HG03097 (cell line): ENCODE measurements at regions not wholly inside any gene's neighbourhood (a gene's known extent, or its start where the extent isn't known, plus 50 kb on each side); places are given as distances from the start of the nearest gene placed in this dataset.
"Not testable (repeated sequence)": the region's sequence is repeated elsewhere in the genome, so short reads cannot be mapped to it uniquely, and the experiment has no call there.

Experiments
- ATAC-seq: cut with Tn5 transposase; IDR thresholded peaks from one replicate; pipeline ENCODE4 v1.9.1; 2021; ENCODE audit not compliant: unreplicated experiment, low FRiP score

DNA sequence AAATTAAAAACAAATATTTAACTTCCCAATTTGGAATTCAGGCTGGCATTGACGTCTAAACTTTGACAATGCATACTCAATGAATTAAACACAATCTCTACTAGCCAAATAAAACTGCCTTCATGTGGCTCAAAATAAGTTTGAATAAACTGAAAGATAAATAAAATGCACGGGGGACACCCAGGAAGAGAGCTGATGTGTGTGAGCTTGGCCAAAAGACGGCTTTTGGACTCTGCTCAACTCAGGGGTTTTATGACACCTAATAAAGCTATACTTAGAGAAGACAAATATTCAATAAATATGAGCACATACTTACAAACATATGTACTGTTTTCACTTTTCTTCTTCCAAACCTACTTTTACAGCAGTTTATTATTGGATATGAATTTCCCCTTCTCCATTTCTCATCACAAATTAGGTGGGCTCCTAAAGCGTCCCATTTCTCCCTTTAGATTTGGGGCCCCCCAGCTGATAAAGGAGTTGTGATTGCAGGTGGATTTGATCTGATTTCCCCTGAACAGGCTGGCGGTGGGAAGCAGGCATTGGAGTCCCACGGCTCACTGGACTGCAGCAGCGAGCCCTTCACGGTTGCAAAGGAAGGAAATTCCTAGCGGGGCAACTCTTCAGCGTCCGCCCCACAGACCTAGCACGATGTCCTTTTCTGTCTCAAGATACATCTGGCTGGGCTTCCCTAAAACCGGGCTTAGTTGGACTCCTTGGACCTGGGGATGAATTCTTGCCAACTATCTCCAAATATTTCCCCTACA, 79.6 kb downstream of the INSIG1 start:
- ATAC-seq, result no peak

DNA sequence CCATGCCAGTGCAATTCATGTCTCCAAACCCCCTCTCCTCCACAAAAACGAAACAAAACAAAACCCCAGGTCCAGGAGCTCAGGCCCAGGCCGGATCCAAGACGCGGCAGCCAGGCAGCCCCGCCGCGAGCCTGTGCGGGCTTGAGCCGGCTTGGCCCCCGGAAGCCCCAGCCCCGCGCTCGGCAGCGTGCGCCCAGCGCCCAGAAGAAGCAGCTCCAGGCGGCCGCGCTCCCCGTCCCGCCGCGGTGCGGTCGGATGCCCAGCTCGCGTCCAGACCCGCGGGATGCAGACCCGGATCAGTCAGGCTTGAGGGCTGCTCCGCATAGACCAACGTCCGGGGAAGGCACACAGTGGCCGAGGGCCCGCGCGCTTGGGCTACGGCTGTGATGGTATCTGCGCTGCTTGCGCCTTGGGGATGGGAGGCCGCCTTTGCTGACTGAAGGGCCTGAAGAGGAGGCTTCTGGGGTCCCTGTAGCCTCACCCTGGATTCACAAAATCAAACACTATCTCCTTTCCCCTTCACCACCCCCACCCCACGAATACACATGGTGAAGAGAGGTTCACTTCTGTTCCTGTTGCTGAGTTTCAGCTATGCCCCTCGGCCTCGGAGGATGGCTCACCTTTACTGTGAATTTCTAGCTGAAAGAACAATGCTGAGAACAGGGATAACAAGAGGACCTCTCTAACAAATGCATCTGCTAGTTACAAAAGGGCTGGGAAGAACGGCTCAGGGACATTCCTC, 79.9 kb upstream of the EN2 start:
- no peak for ATAC-seq

DNA sequence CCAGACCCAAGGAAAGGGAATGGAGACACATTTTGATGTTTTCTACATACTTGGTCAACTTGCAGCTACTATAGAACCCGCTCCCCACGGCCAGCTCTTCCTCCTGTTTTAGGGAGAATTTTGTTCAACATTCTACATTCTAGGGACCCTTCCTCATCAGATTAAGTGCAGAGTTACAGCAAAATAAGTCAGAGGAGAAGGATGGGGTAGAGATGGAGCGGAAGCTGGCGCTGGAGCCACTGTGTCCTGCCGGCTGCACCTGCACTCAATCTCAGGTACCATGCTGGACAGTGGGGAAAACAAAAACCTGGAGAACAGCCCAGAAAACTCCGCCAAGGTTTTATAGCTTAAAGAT, 79.4 kb upstream of the EN2 start:
- no peak for ATAC-seq

DNA sequence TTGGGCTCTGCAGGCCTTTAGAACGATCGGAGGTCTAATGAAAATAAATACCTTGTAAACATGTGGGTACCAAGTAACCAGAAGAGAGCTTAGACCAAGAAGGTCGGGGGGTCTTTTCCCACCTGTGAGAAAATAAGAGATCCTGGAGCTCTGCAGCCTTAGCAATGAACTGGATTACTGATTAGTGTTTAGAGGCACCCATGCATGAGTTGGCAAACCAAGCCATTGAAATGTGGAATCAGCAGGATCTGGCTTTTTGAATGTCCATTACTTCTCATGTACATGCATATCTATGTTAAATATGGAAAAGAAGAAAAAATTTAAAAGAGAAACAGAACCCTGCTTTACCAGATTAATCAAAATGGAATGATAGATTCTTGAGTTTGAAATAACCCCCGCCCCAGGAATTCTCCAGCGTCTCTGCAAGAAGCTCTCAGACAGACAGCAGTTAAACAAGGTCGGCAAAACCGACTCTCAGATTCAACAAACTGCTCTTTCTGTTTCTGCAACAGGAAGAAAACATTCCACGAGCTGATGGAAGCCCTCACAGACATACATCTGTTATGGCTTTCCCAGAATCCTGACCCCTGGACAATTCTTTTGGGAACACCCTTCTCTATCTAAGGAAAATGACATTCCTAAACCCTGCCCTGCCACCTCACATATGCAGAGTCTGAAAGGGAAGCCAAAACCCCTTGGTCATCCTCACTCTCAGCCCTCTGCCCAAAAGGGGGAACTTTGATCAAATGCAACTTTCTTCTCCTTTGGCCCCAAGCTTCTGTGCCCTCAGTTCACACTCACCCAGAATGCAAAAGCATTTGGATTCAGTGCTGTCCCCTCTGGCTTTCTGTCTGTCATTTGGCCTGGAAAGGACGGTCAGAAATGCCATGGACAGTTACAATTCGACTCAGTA, 78.7 kb upstream of the EN2 start:
- ATAC-seq, result no peak

DNA sequence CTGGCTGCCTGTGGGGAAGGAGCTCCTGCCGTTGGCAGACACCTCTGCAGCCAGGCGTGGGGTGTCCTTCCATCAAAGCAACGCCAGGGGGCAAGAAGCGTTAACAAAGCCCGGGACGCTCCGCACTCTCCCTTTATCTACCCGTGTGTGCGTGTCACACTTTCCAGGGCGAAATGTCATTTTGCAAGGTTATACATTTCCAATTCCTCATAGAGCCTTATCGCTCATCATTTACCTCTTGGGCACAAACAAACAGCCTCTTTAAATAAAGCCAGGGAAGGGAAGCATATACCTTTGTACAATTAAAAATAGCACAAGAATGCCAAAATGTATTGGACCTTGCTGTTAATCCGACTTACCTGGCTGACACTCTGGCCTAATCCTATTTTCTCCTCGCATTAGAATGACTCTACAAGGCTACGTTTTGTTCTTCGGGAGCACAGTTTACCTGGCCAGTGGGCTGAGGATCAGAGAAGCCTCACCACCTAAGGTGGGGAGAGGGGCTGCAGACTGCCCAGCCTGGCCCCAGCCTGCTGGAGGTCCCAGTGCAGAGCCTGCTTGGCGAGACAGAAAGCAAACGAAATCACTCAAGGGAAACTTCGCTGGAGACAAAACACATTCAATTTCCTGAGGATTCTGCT, 77.6 kb upstream of the EN2 start:
- ATAC-seq, result peak; percentile 63

DNA sequence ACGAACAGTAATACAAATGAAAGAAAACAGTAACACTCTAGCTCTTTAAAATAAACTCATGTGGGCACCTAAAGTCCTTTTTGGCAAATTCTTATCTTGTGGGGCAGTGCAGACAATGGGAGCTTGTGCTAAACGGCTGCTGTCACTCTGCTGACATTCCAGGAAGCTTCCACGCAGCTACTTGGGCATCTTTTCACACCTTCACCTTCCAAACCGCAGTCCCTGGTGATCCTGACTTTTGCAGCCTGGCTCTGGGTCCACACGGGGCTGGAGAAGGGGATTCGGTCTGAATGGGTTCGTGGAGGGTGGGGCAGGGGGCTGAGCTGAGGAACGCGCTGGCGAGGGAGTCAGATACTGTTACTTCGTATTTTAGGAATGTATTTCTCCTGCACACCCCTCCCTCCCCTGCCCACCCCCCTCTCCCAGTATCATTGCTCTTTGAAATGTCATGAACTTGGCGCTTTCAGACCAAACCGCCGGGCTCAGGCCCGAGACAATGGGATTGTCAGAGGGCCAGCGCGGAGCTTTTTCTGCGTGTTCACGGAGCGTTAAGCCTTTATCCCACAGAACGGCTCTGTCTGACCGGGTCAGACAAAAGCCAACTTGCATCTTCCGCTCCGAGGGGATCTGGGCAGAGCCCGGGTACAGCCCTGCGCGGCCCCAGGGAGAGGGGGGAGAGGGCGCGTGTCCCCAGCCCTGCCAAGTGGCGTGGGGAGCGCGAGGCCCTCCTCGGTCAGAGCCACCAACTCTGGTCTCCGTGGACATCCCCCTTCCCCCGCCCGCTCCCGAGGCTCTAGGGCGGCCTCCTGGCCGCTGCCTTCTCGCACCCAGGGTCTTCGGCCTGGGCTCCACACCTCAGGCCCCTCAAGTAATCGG, 76.7 kb upstream of the EN2 start:
- no peak for ATAC-seq

DNA sequence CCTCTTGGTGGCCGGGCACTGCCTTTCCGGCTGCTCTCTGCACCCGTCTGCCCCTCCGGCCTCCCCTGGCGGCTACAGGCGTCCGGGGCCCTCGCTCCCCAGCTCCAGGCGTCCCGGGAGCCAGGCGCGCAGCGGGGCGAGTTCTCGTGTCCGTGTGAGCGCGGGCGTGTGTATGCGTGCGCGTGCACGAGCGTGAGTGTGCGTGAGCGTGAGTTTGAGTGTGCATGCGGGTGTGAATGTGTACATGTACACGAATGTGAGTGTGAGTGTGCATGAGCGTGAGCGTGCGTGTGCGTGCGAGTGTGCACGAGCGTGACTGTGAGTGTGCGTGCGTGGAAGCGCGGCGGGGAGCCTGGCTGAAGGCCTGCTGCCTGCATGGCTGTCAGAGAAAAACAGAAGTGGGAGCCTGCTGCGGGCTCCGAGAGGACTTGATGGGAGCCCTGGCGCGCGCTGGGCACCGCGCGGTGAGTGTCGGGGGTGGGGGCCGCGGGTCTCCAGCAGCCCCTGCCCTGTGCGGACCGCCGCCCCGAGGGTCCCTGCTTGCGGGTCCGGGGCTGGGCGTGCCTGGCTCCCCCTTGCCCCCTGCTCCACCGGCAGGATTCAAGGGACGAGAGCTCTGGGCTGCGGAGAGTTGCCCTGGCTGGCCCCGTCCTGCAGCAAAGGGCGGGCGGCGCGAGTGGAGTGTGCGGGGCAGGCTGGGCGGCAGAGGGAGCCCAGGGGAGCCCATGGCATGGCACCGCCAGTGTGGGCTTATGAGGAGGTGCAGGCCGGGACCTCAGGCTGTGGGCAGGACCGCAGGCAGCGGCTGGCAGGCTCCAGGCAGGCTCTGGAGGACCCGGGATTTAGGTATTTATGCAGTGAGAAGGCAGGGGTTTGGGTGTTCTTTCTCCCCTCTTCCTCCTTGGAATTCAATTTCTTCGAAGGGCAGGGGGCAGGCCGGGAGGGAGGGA, 75.8 kb upstream of the EN2 start:
- no peak for ATAC-seq

DNA sequence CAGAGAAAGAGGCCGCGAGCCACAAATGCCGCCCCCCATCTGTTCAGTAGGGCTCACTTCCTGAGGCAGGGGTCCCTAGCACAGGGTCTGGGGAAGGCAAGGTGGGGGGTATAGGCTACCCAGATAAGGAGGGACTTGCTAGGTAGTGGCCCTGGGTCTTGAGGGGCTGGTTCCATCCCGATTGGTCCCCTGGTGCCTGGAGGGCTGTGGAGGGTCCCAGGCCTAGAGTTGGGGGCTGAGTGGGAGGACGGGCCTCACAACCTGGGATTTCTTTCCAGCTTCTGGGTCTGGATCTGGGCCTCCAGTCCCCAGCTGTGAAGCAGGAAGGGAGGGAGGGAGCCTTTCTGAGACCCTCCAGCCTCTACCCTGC, 75.1 kb upstream of the EN2 start:
- ATAC-seq, result no peak

DNA sequence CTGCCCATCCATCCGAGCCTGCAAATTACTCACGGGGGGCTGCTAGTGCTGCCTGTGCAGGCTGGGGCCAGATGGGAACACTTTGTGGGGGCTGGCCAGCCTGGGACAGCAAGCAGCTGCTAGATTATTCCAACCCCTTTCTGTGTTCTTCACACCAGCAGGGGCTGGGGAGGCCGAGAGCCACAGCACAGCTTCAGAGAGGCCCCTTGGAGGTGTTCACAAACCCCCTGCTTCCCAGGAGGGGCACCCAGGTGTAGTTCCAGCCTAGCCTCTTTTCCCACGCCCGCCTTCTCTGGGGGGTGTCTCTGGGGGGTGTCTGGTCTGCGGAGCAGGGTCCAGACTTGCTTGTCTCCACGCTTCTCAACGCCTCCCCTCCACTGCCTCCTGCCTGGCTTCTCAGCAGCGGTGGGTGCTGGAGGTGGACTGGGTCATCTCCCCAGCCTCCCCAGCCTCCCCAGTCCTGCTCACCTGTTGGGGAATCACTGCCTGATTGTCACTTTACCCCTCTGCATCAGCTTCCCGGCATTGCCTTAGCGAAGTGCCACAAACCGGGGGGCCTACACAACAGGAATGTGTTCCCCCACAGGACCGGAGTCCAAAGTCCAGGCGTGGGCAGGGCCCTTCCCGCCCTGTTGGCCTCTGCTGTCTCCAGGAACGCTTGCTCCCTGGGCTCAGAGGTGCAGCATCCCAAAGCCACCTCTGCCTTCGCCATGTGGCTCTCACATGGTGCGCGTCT, 74.0 kb upstream of the EN2 start:
- no peak for ATAC-seq

DNA sequence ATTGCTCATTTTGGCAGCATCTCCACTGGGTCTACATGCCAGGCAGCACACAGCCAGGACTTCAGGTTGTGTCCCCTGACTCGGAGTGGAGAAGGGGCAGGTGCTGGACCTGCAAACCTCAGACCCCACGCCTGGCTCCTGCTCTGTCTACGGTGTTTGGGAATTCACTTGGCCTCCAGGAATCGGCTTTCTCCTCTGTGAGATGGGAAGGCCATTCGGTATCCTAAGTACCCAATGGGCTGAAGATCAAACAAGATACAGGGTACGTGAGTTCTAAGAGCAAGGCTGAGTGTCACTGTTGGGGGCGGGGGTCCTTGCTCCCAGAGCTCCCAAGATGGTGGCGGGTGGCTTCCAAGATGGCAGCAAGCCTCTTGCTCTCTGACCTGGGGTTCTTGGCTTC, 73.2 kb upstream of the EN2 start:
- ATAC-seq, result no peak

GRCh38 chr7:155385182-155385581, 72.7 kb upstream of the EN2 start:
- ATAC-seq, result not testable (repeated sequence)

GRCh38 chr7:155386608-155387007, 71.3 kb upstream of the EN2 start:
- ATAC-seq, result no peak

GRCh38 chr7:155387066-155387620, 70.8 kb upstream of the EN2 start:
- ATAC-seq, result no peak

DNA sequence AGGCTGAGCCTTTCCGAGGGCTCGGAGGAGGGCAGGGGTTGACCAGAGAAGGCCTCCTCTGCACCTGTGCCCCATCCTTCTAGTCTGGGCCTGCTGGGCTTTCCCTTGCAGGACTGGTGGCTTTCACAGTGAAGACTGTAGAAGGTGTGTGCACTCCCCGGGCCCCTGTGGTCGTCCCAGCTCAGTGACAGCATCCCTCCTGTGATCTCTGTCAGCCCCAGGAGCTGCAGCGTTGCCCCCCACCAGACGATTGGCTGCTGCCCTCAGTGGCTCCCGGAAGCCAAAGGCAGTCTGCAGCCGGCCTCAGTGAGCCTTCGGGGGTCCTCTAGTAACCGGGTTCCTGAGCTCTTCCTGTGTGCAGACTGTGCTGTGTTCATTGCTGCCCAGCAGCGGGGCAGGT, 69.4 kb upstream of the EN2 start:
- no peak for ATAC-seq

GRCh38 chr7:155391414-155391813, 66.5 kb upstream of the EN2 start:
- ATAC-seq, result no peak

DNA sequence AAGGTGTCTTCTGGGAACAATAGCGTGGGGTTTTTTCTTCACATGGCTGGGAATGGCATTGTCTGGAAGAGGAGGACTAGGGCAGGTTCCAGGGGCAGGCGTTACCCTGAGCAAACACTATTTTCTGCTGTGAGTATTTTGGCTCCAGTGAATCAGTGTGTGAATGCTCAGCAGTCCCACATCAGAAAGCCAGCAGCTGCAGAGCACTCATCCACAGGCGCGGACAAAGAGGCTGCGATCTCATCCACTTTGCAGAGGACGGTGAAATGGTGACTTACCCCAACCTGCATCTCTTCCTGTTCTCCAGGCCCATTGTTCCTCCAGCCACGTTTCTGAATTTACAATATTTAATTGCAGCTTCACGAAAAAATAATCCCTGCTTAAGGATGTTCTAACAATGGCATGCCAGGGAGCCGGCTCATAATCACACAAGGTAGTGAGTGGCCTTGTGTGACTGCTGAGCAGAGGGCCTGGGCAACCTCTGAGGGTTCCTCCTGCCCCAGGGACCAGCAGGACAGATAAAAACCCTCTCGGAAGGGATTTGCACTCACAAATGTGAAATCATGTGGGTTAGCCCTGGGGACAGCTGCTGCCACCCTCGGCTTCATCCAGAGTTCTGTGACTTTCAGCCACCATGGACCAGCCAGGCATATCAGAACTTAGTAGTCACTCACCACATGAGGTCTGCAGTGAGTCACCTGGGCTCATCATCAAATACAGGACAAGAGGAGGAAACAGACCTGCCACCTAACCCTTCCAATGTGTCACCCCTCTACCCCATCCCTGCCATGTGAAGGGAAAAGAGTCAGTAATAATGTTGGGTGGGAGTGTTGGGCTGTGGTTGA, 65.0 kb upstream of the EN2 start:
- no peak for ATAC-seq

DNA sequence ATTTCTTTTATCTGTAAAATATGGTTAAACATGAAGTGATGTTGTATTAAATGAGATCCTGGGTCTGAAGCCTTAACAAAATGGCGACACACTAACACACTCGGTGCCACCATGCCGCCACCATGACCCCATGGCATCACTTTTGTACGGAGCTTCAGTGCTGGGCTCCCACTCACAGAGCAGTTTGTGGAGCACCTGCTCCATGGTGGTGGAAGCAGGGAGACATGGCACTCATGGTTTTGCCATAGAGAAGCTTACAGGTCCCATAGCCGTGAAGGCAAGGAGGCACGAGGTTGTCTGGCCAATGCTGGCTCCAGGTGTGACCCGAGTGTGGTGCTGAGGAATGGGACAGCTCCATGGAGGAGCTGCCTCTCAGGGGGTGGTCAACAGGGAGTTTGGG, 63.5 kb upstream of the EN2 start:
- ATAC-seq, result no peak
